C4-2B (cell line): ENCODE measurements at regions not wholly inside any gene's neighbourhood (a gene's known extent, or its start where the extent isn't known, plus 50 kb on each side); places are given as distances from the start of the nearest gene placed in this dataset.

ENCODE experiments used
- ZFX ChIP-seq: fragments of 450-650 bp; IDR thresholded peaks from 2 replicates; pipeline ENCODE4 v1.6.1; 2017
- TF ChIP-seq, protein P1 (sequence below): fragments of 450-650 bp; conservative IDR thresholded peaks from 2 replicates; pipeline ENCODE4 v1.5.1; 2017; ENCODE audit warnings: mild to moderate bottlenecking

DNA sequence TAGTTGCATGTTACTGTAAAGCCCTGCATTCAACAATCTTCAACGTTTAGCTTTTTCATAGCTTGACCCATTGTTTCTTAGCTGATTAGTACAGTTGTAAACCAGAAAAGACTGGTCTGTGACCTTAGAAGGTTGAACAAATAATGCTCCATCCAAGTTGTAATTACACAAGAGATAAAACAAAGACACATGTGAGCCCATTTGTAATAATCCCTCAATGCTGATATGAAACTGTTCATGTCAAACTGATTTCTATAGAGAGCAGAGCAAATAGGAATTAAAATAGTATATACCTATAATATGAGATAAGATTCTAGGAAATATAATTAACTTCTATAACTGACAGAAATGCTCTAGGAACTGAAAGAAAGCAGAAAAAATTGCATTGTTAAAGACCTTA lies 94.7 kb upstream of the SLC25A13 start:
- TF ChIP-seq, protein P1, sequence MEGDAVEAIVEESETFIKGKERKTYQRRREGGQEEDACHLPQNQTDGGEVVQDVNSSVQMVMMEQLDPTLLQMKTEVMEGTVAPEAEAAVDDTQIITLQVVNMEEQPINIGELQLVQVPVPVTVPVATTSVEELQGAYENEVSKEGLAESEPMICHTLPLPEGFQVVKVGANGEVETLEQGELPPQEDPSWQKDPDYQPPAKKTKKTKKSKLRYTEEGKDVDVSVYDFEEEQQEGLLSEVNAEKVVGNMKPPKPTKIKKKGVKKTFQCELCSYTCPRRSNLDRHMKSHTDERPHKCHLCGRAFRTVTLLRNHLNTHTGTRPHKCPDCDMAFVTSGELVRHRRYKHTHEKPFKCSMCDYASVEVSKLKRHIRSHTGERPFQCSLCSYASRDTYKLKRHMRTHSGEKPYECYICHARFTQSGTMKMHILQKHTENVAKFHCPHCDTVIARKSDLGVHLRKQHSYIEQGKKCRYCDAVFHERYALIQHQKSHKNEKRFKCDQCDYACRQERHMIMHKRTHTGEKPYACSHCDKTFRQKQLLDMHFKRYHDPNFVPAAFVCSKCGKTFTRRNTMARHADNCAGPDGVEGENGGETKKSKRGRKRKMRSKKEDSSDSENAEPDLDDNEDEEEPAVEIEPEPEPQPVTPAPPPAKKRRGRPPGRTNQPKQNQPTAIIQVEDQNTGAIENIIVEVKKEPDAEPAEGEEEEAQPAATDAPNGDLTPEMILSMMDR = no peak
- no peak for TF ChIP-seq ZFX
